ENCODE measurements at regions not wholly inside any gene's neighbourhood (a gene's known extent, or its start where the extent isn't known, plus 50 kb on each side); places are given as distances from the start of the nearest gene placed in this dataset.
"Not testable (repeated sequence)": the region's sequence is repeated elsewhere in the genome, so short reads cannot be mapped to it uniquely, and the experiment has no call there.

- H3K9ac ChIP-seq (ENCODE audit: low read depth, low read length); H3K36me3 ChIP-seq (ENCODE audit: insufficient read depth, low read length); H3K9me3 ChIP-seq (ENCODE audit: control insufficient read depth, insufficient read depth, low read length); H3K4me1 ChIP-seq (ENCODE audit: insufficient read depth, low read length): not testable (repeated sequence)
These were observed 146.4 kb upstream of the API5 start for GRCh38 chr11:43165393-43165792.

DNA sequence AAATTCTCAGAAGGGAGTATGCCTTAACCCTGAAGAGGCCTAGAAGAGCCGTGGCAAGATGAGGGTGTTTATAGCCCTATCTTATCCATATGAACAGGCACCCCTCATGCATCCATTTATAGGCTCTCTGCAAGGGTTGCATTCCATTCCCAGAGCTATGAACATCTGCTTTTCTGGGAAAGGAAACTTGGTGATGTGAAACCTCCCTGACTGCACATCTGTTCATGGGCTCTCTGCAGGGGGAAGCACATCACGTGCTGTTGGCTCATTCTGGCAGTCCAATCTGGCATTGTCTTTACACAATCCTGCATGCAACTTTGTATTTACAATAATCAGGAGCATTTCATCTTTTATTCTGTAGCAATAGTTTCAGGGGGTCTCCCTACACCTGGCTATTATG, 143.6 kb upstream of the API5 start:
- not testable (repeated sequence) for H3K9me3 ChIP-seq (ENCODE audit: control insufficient read depth, insufficient read depth, low read length); H3K9ac ChIP-seq (ENCODE audit: low read depth, low read length); H3K36me3 ChIP-seq (ENCODE audit: insufficient read depth, low read length); H3K4me1 ChIP-seq (ENCODE audit: insufficient read depth, low read length)

DNA sequence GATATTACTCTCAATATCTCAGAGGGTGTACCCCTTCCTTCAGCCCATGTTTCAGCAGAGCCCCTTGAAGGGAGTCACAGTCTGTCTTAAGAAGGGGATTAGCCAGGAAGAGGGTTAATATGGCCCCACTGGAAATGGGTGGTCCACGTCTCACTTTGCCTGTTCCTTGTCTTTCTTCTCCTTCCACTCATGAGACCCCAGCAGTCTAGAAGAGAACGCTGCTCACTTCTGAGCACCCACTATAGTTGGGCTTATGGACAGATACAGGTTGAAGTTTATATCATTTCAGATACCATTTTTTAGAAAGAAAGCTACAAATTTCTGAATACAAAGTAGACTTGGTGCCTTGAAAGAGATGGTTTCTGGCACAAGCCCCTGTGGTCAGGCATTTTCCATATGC, 139.3 kb upstream of the API5 start:
- Histone ChIP-seq H3K36me3 (ENCODE audit: insufficient read depth, low read length) (no peaks in the 10 kb centered on the region), H3K9ac (ENCODE audit: low read depth, low read length) (no peak overlapping the region), H3K9me3 (ENCODE audit: control insufficient read depth, insufficient read depth, low read length) (no peaks in the 10 kb centered on the region), H3K4me1 (ENCODE audit: insufficient read depth, low read length) (no peaks in the 10 kb centered on the region)

GRCh38 chr11:43177975-43178374, 133.8 kb upstream of the API5 start:
- H3K4me1 ChIP-seq (ENCODE audit: insufficient read depth, low read length): no peaks in the 10 kb centered on the region
- H3K36me3 ChIP-seq (ENCODE audit: insufficient read depth, low read length): no peaks in the 10 kb centered on the region
- H3K9me3 ChIP-seq (ENCODE audit: control insufficient read depth, insufficient read depth, low read length): no peaks in the 10 kb centered on the region
- H3K9ac ChIP-seq (ENCODE audit: low read depth, low read length): no peak overlapping the region

DNA sequence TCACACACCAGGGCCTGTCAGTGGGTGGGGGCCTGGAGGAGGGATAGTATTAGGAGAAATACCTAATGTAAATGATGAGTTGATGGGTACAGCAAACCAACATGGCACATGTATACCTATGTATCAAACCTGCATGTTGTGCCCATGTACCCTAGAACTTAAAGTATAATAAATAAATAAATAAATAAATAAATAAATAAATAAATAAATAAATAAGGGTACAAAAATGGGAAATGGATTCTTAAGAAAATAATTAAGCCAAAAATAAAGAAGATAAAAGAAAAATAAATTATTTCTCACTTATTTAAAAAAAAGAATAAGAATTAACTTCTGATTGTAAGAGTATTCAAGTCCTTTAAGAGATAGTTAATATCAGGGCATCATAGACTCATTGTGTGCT, 117.3 kb upstream of the API5 start:
- H3K9me3 ChIP-seq (ENCODE audit: control insufficient read depth, insufficient read depth, low read length); H3K9ac ChIP-seq (ENCODE audit: low read depth, low read length); H3K4me1 ChIP-seq (ENCODE audit: insufficient read depth, low read length); H3K36me3 ChIP-seq (ENCODE audit: insufficient read depth, low read length): not testable (repeated sequence)

DNA sequence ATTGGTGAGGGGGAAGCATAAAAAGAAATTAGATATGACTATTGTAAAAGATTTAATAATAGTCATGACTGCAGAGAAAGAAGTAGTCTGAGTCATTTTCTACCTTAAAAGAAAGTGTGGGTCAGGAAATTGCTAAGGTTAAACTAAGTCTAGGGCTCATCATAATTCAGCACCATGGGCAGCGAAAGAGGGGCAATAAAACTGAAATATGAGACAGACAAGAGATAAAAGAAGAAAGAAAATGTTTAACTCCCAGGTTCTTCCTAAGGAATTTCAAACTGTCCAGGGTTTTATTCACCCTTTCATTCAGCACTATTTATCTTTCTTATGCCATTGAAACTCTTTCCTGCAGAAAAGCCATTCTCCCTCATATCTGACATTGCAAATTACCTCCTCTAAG, 114.4 kb upstream of the API5 start:
- H3K9ac ChIP-seq (ENCODE audit: low read depth, low read length): no peak overlapping the region
- no peaks in the 10 kb centered on the region for H3K36me3 ChIP-seq (ENCODE audit: insufficient read depth, low read length)
- no peaks in the 10 kb centered on the region for H3K9me3 ChIP-seq (ENCODE audit: control insufficient read depth, insufficient read depth, low read length)
- no peaks in the 10 kb centered on the region for H3K4me1 ChIP-seq (ENCODE audit: insufficient read depth, low read length)

- Histone ChIP-seq H3K9ac (ENCODE audit: low read depth, low read length) (no peak overlapping the region), H3K36me3 (ENCODE audit: insufficient read depth, low read length) (no peaks in the 10 kb centered on the region), H3K9me3 (ENCODE audit: control insufficient read depth, insufficient read depth, low read length) (no peaks in the 10 kb centered on the region), H3K4me1 (ENCODE audit: insufficient read depth, low read length) (no peaks in the 10 kb centered on the region)
These were observed 111.8 kb upstream of the API5 start for GRCh38 chr11:43200031-43200430.

DNA sequence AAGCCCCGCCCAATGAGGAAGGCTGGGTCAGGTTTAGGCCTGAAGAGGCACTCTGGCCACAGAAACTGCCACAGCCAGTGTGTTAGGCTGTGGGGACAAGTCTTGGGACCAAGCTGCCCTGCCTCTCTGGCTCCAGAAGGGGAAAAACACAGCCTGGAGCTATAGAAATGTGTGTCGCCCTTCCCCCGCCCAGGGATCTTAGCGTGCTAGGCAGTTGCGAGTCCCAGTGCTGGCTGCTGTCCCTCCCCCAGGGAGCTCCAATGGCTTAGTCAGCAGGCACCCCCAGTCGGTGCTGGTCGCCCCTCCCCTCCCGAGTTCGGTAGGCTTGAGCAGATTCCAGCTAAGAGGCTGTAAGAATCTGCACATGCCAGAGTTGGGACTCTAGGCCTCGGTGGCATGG, 99.5 kb upstream of the API5 start:
- Histone ChIP-seq H3K9me3 (ENCODE audit: control insufficient read depth, insufficient read depth, low read length) (no peaks in the 10 kb centered on the region), H3K9ac (ENCODE audit: low read depth, low read length) (peak overlapping the region; percentile 35; the same call in 1 of the 2 replicates), H3K4me1 (ENCODE audit: insufficient read depth, low read length) (no peaks in the 10 kb centered on the region), H3K36me3 (ENCODE audit: insufficient read depth, low read length) (no peaks in the 10 kb centered on the region)

GRCh38 chr11:43214471-43214870, 97.3 kb upstream of the API5 start:
- no peaks in the 10 kb centered on the region for H3K4me1 ChIP-seq (ENCODE audit: insufficient read depth, low read length)
- no peak overlapping the region for H3K9ac ChIP-seq (ENCODE audit: low read depth, low read length)
- no peaks in the 10 kb centered on the region for H3K36me3 ChIP-seq (ENCODE audit: insufficient read depth, low read length)
- H3K9me3 ChIP-seq (ENCODE audit: control insufficient read depth, insufficient read depth, low read length): no peaks in the 10 kb centered on the region

- H3K9me3 ChIP-seq (ENCODE audit: control insufficient read depth, insufficient read depth, low read length): peaks cover 2% of the 10 kb centered on the region; the same call in 1 of the 2 replicates
- no peak overlapping the region for H3K9ac ChIP-seq (ENCODE audit: low read depth, low read length)
- H3K4me1 ChIP-seq (ENCODE audit: insufficient read depth, low read length): peaks cover 6% of the 10 kb centered on the region
- H3K36me3 ChIP-seq (ENCODE audit: insufficient read depth, low read length): no peaks in the 10 kb centered on the region
These were observed 93.9 kb upstream of the API5 start for GRCh38 chr11:43217849-43218248.

- H3K9me3 ChIP-seq (ENCODE audit: control insufficient read depth, insufficient read depth, low read length): peaks cover 2% of the 10 kb centered on the region; the same call in 1 of the 2 replicates
- no peak overlapping the region for H3K9ac ChIP-seq (ENCODE audit: low read depth, low read length)
- H3K36me3 ChIP-seq (ENCODE audit: insufficient read depth, low read length): no peaks in the 10 kb centered on the region
- H3K4me1 ChIP-seq (ENCODE audit: insufficient read depth, low read length): peaks cover 6% of the 10 kb centered on the region
These were observed 89.6 kb upstream of the API5 start for GRCh38 chr11:43222215-43222614.

DNA sequence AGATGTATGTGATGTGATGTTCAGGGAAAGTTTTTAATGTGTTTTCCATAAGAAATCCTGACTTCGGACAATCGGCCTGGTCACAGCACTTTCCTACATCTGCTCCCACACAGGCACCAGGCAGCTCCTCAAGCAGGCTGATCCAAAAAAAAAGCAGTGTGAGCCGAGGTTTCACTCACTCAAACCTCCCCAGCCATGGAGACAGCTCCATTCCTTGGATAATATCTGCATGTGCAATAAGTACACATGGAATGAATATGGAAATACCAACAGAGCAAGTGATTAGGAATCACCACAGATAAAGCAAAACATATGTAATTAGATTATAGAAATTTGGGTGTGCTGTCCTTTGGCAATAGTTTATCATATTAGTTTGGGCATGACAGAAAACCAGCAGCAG, 88.8 kb upstream of the API5 start:
- peaks cover 6% of the 10 kb centered on the region for H3K4me1 ChIP-seq (ENCODE audit: insufficient read depth, low read length)
- H3K36me3 ChIP-seq (ENCODE audit: insufficient read depth, low read length): no peaks in the 10 kb centered on the region
- H3K9me3 ChIP-seq (ENCODE audit: control insufficient read depth, insufficient read depth, low read length): peaks cover 2% of the 10 kb centered on the region; the same call in 1 of the 2 replicates
- no peak overlapping the region for H3K9ac ChIP-seq (ENCODE audit: low read depth, low read length)

DNA sequence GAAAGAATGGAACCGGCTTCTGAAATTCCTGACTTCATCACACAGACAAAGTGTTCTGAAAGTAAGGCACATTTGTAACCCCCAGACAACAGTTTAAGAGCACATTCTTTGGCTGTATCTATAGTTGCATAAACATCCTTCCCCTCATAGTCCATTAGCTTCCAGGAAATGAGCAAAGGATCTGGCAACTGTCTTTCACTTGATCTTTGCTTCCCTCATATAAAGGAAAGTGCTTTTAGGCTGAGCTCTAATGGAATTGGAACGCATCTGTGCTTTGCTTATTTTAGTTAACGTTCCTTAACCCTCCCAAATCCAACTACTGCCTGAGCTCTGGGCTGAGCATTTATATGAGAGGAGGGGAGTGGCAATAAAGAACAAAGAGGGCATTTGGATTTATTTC, 76.9 kb upstream of the API5 start:
- no peak overlapping the region for H3K9ac ChIP-seq (ENCODE audit: low read depth, low read length)
- no peaks in the 10 kb centered on the region for H3K4me1 ChIP-seq (ENCODE audit: insufficient read depth, low read length)
- no peaks in the 10 kb centered on the region for H3K9me3 ChIP-seq (ENCODE audit: control insufficient read depth, insufficient read depth, low read length)
- H3K36me3 ChIP-seq (ENCODE audit: insufficient read depth, low read length): no peaks in the 10 kb centered on the region

GRCh38 chr11:43238341-43238740, 73.5 kb upstream of the API5 start:
- Histone ChIP-seq H3K4me1 (ENCODE audit: insufficient read depth, low read length) (no peaks in the 10 kb centered on the region), H3K36me3 (ENCODE audit: insufficient read depth, low read length) (no peaks in the 10 kb centered on the region), H3K9me3 (ENCODE audit: control insufficient read depth, insufficient read depth, low read length) (no peaks in the 10 kb centered on the region)

DNA sequence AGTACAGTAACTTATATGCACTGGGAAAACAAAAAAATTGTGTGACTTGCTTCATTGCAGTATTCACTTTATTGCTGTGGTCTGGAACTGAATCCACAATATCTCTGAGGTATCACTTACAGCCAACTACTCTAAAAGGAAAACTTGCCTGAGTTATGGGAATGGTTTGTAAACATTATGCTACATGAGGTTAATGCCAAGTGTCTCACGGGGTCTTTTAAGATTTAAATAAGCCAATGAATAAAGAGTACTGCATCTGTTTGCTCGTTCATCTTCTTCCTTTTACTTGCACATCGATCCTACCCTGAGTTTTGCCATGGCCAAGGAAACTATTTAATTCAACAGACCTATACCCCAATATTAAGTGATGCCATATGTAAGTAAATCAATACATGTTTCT, 72.0 kb upstream of the API5 start:
- no peaks in the 10 kb centered on the region for H3K4me1 ChIP-seq (ENCODE audit: insufficient read depth, low read length)
- H3K9ac ChIP-seq (ENCODE audit: low read depth, low read length): no peak overlapping the region
- no peaks in the 10 kb centered on the region for H3K9me3 ChIP-seq (ENCODE audit: control insufficient read depth, insufficient read depth, low read length)
- H3K36me3 ChIP-seq (ENCODE audit: insufficient read depth, low read length): no peaks in the 10 kb centered on the region

More at GRCh38 chr11:43238341-43238740, 73.5 kb upstream of the API5 start:
- no peak overlapping the region for H3K9ac ChIP-seq (ENCODE audit: low read depth, low read length)

DNA sequence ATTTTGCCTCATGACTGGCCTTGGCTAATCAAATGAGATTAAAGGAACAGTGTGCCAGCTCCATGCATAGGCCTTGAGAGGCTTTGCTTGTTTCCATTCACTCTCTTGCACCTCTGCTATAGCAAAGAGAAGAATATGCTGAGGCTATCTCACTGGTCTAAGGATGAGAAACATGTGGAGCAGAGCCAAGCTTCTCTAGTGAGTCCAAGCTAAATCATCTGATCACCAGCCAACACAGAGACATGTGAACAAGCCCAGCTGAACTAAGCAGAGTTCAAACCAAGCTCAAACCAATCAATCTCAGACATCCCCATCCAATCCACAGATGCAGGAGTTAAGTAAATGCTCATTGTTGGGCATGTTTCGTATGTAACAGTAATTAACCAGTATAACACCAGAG, 69.4 kb upstream of the API5 start:
- H3K9ac ChIP-seq (ENCODE audit: low read depth, low read length): no peak overlapping the region
- no peaks in the 10 kb centered on the region for H3K9me3 ChIP-seq (ENCODE audit: control insufficient read depth, insufficient read depth, low read length)
- H3K4me1 ChIP-seq (ENCODE audit: insufficient read depth, low read length): no peaks in the 10 kb centered on the region
- H3K36me3 ChIP-seq (ENCODE audit: insufficient read depth, low read length): no peaks in the 10 kb centered on the region
